ENCODE measurements at regions not wholly inside any gene's neighbourhood (a gene's known extent, or its start where the extent isn't known, plus 50 kb on each side); places are given as distances from the start of the nearest gene placed in this dataset.
"Not testable (repeated sequence)": the region's sequence is repeated elsewhere in the genome, so short reads cannot be mapped to it uniquely, and the experiment has no call there.

DNA sequence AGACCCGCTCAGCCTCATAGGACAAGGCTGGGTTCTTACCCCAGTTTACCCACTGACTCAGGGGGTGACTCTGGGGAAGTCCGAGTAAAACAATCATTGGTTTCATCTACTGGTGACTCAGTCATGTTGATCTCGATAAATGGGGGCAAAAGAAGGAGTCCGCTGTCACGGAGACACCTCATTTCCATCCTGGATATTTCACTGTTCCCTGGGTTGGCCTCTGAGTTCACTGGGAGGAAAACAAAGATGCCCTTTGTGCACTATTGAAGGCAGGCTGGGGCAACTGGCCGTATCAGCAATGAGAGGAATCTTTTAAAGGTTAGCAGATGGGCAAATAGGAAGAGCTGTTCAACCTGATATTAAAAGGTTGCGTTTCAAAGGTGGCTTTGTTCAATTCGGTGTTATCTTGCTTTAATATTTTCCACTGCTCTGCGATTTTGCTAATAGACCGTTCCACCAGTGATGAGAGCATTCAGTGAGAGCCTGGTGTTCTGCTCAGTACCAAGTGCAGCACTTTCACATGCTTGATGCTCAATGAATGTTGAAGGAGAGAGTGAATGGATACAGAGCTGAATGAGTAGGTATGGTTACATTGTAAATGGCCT is 110.2 kb upstream of the EGFLAM start:
- no peak for DNase-seq

DNA sequence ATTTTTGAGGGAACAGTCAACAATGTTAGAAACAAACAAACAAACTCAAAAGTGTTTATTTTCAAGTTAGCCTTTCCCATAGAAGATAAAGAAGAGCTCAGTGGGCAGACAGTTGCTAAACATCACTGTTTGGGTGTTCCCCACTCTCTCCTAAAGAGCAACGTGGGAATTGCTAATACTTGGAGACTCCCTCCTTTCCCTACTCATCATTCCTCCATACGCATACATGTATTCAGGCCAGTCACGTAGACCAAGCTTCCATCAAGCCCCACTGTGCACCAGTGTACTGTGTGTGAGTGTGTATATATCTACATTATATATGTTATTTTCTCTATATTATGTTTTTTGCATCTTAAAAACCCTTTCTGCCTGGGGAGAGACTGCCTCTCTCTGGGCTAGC is 115.0 kb upstream of the EGFLAM start:
- DNase-seq = no peak

DNA sequence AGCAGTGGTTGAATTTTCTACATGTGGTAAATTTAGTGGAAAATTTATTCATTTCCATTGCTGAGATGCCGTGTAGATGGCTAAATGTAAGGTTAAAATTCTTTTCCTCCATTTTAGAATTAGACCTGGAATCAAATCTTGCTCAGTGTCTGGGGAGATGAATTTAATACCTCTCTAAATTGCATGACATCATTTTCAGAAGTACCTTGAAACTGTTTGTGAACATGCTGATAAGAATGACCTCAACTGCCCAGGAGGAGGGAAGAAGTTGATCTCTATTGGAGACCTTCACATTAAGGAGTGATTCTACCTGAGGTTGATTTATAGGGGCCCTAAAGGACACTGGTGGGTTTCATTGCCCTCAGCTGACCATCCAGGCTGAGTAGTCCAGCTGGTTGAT is 116.7 kb upstream of the EGFLAM start:
- no peak for DNase-seq

DNA sequence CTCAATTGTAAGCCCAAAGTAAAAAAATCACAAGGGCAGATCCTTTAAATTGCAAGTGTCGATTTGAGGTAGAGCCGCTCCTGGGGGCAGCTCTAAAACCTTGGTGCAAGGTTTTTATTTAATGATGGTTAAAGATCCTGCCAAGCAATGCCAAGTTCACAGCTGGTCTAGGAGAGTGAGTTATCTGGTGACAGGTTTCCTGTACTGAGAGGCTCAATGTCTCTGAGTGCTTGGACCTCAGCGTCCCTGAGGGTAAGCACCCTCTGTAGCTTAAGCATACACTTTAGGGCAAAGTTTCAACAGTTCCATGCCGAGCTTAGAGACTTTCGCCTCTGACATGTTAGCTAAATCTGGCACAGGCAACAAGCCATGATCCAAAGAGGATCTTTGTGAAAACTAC is 119.8 kb upstream of the EGFLAM start:
- DNase-seq = no peak

DNA sequence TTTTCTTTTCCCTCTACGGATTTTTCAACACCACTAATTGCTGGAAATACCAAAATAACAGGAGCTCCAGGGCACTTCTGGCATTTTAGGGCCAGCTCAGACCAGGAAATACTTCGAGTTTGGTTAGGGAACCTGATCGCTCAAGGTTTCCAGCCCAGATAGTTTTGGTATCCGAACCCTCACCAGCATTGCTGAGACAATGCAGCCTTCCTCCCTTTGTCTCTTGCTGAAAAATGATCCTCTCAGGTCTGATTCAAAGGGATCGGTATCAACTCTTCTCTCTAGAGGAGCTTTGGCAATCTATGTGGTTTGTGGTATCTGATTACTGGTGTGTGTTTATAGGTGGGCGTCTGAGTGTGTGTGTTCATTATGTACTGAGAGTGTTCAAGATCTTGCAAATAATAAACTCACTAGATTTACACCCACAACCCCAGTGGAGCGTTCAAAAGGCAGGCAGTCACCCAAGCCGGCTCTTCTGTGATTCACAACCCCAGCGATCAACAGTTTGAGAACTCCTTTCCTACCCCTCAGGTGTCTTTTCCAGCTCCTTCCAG is 122.8 kb upstream of the EGFLAM start:
- DNase-seq = no peak

DNA sequence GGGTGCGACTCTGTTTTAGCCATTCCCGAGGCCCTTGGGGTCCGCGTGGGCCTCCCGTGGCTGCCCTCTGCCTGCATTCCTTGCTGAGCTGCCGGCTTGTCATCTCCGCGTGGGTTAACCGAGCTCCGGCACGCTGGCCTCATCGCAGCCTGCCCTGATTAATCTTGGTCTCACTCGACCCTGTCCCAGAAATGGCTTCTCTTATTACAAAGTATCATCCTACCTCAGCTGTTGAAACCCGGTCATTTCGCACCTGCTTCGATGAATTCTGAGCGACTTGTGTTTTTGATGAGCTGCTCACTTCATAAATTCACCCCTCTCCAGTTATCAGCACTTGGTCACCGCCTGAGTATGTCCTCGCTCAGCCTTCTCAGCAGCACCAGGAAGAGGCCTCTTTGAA is 123.5 kb upstream of the EGFLAM start:
- no peak for DNase-seq

DNA sequence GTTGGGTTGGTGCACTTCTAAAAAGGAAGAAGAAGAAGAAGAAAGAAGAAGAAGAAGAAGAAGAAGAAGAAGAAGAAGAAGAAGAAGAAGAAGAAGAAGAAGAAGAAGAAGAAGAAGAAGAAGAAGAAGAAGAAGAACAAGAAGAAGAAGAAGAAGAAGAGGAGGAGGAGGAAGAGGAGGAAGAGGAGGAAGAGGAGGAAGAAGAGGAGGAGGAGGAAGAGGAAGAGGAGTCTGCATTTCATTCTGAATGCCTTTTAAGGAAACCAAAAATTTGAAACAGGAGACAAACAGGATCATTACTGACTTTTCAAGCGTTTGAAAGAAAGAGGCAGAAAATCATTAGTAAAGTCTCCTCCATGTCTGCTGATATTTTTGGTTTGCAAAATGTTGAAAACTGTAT is 124.1 kb upstream of the EGFLAM start:
- not testable (repeated sequence) for DNase-seq

DNA sequence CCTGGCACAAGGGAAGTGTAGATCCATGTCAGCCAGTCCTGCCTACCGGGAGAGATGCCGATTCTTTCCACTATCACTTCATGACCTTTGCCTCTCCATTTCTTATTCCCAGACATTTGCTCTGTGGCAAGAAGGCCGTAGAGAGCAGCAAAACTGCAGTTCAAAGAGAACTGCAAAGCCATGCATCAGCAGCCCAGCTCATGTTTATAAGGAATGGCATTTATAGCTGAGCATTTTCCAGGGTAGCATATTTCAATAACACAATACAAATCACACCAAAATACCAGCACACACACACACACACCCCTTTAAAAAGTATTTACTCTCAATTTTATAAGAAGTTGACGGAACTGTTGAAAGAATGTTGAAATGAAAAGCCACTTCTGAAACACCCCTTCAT is 126.7 kb upstream of the EGFLAM start:
- no peak for DNase-seq

DNA sequence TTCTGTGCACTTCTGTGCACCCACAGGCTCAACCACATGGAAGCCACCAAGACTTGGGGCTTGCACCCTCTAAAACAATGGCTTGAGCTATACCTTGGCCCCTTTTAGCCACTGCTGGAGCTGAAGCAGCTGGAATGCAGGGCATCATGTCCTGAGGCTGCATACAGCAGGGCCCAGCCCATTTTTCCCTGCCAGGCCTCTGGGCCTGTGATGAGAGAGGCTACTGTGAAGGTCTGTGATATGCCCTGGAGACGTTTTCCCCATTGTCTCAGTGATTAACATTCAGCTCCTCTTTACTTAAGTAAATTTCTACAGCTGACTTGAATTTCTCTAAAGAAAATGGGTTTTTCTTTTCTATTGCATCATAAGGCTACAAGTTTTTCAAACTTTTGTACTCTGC is 134.0 kb upstream of the EGFLAM start:
- DNase-seq = no peak

DNA sequence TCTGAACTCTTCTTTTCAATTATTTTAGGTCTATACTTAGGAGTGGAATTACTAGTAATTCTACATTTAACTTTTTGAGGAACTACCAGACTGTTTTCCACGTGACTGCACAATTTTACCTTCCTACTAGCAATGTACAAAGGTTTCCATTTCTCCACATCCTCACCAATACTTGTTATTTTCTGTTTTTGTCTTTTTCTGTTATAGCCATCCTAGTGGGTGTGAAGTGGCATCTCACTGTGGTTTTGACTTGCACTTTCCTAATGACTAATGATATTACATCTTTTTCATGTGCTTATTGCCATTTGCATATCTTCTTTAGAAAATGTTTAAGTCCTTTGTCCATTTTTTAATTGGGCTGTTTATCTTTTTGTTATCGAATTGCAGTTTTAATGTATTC is 136.9 kb upstream of the EGFLAM start:
- DNase-seq = no peak

DNA sequence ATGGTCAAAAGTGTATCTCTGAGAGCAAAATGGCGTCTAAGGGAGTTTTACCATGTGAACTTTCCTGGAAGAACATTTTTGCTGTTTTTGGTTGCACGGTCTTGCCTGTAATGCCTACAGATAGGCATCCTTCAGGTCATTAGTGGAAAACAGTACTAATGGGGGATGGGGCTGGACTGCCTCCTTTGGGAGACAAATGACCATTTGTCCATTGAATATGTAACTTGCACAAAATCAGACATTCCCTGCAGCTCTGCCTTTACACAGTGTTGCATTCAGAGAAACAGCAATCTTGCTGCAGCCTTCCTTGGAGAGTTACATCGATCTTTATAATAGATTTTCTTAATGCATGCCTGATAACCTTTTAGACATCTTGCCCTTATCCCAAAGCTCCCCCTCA is 138.5 kb upstream of the EGFLAM start:
- DNase-seq = no peak

DNA sequence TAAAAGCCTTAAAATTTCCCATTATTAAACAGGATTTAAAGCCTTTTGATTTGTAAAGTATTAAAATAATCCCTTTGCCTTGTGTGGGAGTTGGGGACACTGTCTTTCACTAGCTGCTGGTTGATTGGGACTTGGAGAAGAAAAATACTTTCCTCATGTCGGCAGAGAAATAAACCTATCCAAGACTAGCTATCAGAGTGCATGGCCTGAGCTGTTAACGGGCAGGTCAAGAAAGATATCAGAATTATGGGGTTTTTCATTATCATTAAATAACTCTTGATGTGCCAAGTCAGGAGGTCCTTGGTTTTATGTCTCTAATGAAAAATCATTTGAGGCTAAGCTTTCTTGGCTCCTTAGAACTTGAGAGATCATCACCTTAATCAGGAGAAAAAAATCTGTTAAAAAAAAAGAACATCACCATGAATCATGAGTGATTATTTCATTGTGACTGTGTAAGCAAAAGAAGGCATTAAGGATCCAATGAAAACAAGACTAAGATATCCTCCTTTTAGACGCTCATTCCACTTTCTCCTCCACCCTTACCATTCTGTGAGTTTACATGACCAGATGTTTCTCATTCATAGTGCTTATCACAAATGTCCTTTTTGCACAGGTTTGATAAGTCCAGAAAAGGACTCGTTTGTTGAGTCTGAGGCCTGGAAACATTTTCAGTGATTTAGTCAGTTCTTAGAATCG is 140.4 kb upstream of the EGFLAM start:
- DNase-seq = no peak

DNA sequence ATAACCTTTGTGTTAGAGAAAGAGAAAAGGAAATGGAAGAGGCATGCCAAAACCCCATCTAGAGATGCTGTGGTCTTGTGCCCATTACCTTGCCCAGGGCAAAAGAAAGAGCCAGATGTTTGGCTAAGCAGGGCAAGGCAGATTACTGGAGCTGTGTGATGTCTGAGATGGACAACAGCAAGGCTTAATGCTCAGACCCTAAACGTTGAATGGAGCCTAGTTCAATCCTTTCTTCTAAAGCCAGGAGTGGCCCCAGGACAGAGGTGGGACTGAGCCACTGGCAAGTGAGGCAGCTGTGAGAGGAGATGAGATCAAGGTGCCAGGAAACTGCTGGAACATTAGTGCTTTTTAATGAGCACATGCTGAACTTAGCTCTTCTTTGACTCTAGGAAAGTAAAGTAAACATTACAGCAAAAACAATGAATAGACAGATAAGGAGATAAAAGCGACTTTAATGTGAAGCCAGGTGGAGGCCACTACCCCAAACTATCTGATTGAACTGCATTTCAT is 143.0 kb upstream of the EGFLAM start:
- no peak for DNase-seq

DNA sequence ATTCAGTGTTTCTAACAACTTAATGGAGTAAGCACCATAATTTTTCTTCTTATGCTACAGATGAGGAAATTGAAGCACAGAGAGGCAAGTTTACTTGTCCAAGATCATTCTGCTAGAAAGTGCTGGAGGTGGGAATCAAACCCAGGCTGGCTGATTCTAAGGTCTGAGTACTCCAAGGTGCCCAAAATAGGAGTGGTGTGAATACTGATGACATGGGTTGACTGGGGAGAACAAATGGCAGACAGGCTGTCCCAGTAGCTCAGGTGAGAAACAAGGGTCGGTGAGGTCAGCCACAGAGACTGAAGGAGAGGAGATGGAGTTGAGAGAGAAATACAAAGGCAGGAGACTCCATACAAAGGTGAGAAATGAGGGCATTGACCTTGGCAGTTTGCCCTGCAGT is 144.5 kb upstream of the EGFLAM start:
- no peak for DNase-seq

DNA sequence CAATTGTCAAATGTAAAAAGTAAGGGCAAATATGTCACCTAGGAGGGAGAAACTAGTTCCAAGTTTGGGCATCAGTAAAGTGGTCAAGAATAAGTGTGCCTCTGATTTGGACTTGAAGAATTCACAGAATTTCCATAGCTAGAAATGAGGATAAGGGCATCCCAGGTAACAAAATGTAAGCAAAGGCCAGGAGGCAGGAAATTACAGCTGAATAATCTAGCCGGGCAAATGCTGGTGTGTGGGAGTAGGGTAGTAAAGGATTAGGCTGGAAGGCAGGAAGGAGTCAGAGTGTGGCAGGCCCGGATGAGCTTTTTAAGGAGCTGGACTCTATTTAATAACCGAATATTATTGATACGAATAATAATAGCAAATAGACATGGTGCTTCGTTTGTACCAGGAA is 144.9 kb upstream of the EGFLAM start:
- DNase-seq = no peak

DNA sequence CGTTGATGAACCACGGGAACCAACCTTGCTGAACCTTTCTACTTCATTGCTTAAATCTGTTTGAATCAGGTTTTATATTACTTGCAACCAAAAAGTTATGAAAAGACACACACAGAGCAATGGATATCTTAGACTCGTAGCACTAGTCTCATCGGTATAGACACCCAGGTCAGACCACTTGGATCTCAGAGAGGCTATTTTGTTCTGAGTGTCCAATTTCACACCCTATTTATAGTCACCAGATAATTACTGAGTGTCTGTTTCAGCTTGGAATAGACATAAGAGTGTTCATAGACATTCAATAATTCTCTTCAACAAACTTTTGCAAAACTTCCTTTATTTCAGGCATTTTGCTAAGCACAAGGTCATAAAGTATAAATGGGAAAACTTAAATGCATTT is 145.4 kb upstream of the EGFLAM start:
- DNase-seq = no peak

DNA sequence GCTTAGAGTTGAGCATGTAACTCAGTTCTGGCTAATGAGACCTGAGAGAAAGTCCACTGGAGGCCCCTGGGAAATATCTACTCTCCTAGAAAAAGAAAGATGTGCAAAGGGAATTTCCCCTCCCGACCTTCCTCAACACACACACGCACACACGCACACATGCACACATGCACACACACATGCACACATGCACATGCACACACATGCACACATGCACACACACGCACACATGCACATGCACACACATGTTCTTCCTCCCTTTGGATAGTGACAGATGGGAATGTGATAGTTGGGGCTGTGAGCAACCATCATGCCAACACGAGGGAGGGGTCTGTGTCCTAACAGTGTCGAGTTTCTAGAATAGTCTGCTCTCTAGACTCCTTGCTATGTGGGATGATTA is 148.2 kb upstream of the EGFLAM start:
- DNase-seq = no peak

DNA sequence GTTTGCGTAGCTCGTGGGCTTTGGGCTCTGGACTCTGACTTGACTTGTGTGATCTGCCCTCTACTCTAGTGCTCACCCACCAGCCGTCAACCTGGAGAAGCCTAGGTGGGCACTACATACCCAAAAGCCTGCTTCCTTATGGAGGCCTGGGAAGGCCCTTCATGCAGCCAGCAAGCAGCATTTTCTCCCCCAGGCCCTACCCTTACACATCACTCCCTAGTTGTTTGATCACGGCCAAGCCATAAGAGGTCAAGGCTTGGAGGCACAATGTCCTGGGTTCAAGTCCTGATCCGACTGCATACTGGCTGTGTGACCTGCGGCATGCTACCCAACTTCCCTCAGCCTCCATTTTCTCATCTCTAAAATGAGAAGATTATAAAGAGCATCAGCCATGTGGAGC is 151.3 kb upstream of the EGFLAM start:
- DNase-seq = no peak

DNA sequence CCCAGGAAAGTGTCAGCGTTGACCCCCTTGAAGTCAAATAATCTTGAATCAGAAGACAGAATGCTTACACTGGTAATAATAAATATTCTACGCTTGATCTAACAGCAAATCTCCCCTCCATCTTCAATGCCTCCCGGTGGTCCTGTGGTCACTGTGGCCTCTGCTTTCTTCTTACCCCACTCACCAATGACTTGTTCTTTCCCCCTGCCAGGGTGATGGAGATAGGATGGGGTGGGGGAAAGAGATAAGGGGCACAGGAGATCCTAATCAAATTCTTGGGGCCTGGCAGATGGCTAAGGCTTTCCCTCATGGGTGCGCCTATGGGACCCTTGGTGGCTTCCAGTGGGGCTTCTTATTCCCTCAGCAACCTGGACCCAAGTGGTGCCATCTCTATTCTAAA is 152.6 kb upstream of the EGFLAM start:
- DNase-seq = no peak

DNA sequence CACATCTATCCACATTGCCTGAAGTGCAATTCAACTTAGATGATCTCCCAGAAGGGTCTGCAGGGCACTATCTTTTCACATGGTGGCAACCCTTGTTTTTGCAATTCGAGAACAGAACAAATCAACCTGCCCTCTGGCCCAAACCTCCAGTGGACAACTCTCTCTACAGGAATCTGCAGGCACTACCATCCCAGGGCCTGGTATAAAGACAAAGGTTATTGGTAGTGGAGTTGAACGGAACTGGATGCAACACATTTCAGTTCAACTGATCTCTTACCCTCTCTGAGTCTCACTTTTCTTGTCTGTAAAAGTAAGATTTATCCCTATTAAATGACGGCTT is 153.2 kb upstream of the EGFLAM start:
- DNase-seq = no peak

DNA sequence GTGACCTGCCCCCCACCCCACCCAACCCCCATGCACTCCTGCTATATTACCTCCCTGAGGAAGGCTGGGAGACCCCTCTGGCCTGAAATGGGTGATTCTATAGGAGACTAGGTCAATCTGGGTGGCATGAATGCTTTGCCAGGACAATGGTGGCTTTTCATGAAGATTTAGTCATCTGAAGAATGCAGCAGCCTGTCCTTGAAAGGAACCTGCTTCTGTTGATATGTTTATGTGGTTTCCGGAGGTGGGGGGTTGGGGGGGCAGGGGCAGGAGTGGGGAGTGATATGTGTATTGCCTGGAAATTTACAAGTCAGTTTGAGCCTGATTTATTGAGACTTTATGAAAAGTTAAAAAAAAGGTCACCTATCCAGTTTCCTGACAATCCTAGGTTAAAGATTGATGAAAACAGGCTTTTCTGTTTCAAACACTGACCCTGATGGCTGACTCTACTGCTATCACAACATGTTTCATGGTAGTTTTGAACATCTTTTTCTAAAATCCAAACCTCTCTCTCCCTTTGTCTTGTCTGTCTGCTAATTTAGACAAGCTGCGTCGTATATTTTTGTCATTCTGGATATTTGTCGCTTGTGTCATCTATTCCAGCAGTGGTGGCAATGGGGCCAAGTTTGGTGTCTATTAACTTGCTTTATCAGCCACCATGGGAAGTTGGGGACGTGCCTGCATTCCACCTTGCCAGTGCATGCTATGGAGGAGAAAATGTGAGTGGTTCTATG is 153.7 kb upstream of the EGFLAM start:
- no peak for DNase-seq

DNA sequence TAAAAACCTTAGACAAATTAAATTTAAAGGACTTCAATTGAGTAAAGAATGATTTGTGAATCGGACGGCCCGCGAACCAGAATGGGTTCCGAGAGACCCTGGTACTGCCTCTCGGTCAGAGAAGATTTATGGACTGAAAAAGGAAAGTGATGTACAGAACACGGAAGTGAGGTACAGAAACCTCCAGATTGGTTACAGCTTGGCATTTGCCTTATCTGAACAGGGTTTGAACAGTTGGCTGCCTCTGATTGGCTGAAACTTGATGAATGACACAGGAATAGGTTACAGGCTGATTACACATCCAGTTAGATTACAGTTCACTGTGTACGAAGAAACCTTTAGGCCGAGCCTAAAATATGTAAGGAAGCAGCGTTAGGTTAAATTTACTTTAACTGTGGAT is 156.5 kb upstream of the EGFLAM start:
- no peak for DNase-seq

DNA sequence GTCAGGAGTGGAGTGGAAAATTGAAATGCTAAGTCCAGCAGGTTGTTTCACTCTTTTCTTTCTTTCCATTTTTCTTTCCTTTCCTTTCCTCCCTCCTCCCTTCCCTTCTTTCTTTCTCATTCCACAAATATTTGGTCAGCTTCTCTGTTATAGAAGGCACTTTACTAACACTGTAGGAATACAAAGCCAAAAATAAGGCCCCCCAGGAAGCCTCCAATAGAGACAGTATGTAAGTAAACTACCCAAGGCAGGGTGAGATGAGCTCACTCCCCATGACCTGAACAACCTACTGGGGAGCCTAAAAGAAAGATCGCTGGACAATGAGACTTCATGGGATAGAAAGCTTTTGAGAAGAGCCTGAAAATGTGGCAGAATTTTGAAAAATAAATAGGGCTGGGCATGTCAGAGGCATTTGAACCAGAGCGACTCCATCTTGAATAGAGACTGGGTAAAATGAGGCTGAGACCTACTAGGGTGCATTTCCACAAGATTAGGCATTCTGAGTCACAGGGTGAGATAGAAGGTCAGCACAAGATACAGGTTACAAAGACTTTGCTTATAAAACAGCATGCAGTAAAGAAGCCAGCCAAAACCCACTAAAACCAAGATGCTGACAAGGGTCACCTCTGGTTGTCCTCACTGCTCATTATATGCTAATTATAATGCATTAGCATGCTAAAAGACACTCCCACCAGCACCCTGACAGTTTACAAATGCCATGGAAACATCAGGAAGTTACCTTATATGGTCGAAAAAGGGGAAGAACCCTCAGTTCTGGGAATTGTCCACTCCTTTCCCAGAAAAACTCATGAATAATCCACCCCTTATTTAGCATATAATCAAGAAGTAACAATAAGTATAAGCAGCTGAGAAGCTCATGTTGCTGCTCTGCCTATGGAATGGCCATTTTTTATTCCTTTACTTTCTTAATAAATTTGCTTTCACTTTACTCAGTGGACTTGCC is 158.9 kb upstream of the EGFLAM start:
- DNase-seq = no peak
